GM23338 (cell line): ENCODE measurements at regions not wholly inside any gene's neighbourhood (a gene's known extent, or its start where the extent isn't known, plus 50 kb on each side); places are given as distances from the start of the nearest gene placed in this dataset.

Experiments used
- CREB1 ChIP-seq: fragments of 250-450 bp; sonication (Bioruptor Pico); IDR thresholded peaks from 2 replicates; pipeline ENCODE4 v1.5.0; 2020; ENCODE audit warnings: low read depth, mild to moderate bottlenecking, moderate library complexity
- CTCF ChIP-seq, 2 experiments: fragments of 200-600 bp in 1 of 2; sonication (generic) in 1 of 2; conservative IDR thresholded peaks; 2 replicates each; pipeline versions ENCODE4 v1.5.1 to v1.6.1; 2016 to 2017; ENCODE audit warnings: antibody characterized with exemption in 2 of 2, low read depth in 2 of 2, mild to moderate bottlenecking in 2 of 2, moderate library complexity in 1 of 2
- ETS1 ChIP-seq: IDR thresholded peaks from 2 replicates; pipeline ENCODE4 v1.6.1; 2016; ENCODE audit warnings: antibody characterized with exemption
- EZH2 ChIP-seq: fragments of 200-600 bp; sonication (generic); IDR thresholded peaks from one replicate; pipeline ENCODE4 v1.8.0; 2017; ENCODE audit warnings: antibody characterized with exemption, mild to moderate bottlenecking, low read depth; ENCODE audit not compliant: unreplicated experiment
- JUNB ChIP-seq: IDR thresholded peaks from one replicate; pipeline ENCODE4 v1.6.1; 2016; ENCODE audit warnings: antibody characterized with exemption; ENCODE audit not compliant: unreplicated experiment
- POLR2AphosphoS5 ChIP-seq: IDR thresholded peaks from 2 replicates; pipeline ENCODE4 v1.6.1; 2016; ENCODE audit warnings: antibody characterized with exemption, low read depth
- REST ChIP-seq: IDR thresholded peaks from one replicate; pipeline ENCODE4 v1.6.1; 2018; ENCODE audit warnings: antibody characterized with exemption; ENCODE audit not compliant: unreplicated experiment
- ZNF114 ChIP-seq: fragments of 250-450 bp; sonication (Bioruptor Pico); IDR thresholded peaks from 2 replicates; pipeline ENCODE4 v1.5.0; 2020; ENCODE audit warnings: mild to moderate bottlenecking, moderate library complexity

GRCh38 chr12:60333461-60333860, 737.6 kb downstream of the SLC16A7 start:
- no peak for TF ChIP-seq CTCF (conservative IDR thresholded peaks at IDR 0.05; ENCODE audit: low read depth in 2 of 2)
- TF ChIP-seq EZH2 = no peak
- no peak for TF ChIP-seq JUNB
- no peak for TF ChIP-seq ETS1
- no peak for TF ChIP-seq POLR2AphosphoS5
- no peak for TF ChIP-seq CREB1 (CRISPR knock-in tag)
- no peak for TF ChIP-seq REST
- TF ChIP-seq ZNF114 = no peak
